ENCODE measurements at regions not wholly inside any gene's neighbourhood (a gene's known extent, or its start where the extent isn't known, plus 50 kb on each side); places are given as distances from the start of the nearest gene placed in this dataset.

- no peak for TF ChIP-seq BRCA1 (IDR thresholded peaks at IDR 0.05; ENCODE audit: low read depth, low read length)
- TF ChIP-seq EED (IDR thresholded peaks at IDR 0.05; ENCODE audit: low read depth): no peak
Observed at GRCh38 chr2:9126540-9126939, 80.1 kb upstream of the ASAP2 start (continued).

GRCh38 chr2:9124231-9124741, 82.3 kb upstream of the ASAP2 start:
- ChIA-PET CTCF (no interaction called here), RAD21 (ENCODE audit: unreplicated experiment) (no interaction called here), SMC1A (ENCODE audit: uncharacterized antibody, unreplicated experiment) (no interaction called here), POLR2A (interaction anchor here (0.5 kb wide), 1 partner anchor 40 kb away, joined by 4 read pairs; no protein-coding TSS in a partner anchor)
- ATAC-seq (no peak), FAIRE-seq (no peak), DNase-seq (ENCODE audit: low read depth, low spot score) (no peak)
- intact Hi-C loops (cut with micrococcal nuclease; ENCODE audit: unreplicated experiment) (no loop called here), in situ Hi-C loops (cut with MboI) (no loop called here)
- Histone ChIP-seq H3K9ac (ENCODE audit: control insufficient read depth, insufficient read depth, low read length) (no peak overlapping the region), H4K20me1 (ENCODE audit: control insufficient read depth, insufficient read depth) (no peaks in the 10 kb centered on the region), H3K9me3 (replicated peaks; ENCODE audit: control insufficient read depth, insufficient read depth, low read length) (no peaks in the 10 kb centered on the region; the same call in 2 of the 3 replicates), H3K4me1 (ENCODE audit: control insufficient read depth, insufficient read depth, low read length) (no peaks in the 10 kb centered on the region), H3K4me3 (no peak overlapping the region), H3K36me3 (ENCODE audit: control insufficient read depth in 2 of 2, insufficient read depth in 2 of 2, low read length in 1 of 2) (no peaks in the 10 kb centered on the region), H2AFZ (ENCODE audit: control insufficient read depth, low read depth, low read length) (no peak overlapping the region), H3K4me2 (ENCODE audit: control insufficient read depth, insufficient read depth) (no peak overlapping the region), H3K27me3 (replicated peaks in 1 of 2; ENCODE audit: control insufficient read depth in 2 of 2, insufficient read depth in 2 of 2, low read length in 1 of 2) (no peaks in the 10 kb centered on the region), H3K79me2 (ENCODE audit: control insufficient read depth, insufficient read depth, low read length) (no peaks in the 10 kb centered on the region), H3K27ac (ENCODE audit: control insufficient read depth, insufficient read depth) (no peak overlapping the region)
- 48% methylated on average over 13 of the region's 14 CpGs for WGBS (ENCODE audit: insufficient coverage, insufficient replicate concordance, low lambda C conversion rate, missing lambda C conversion rate)
- no TSS peak for BruUV-seq (replicated peaks)
- no peak for TF ChIP-seq MTA3 (IDR thresholded peaks at IDR 0.05; ENCODE audit: borderline replicate concordance, low read length)
- no peak for TF ChIP-seq REST (IDR thresholded peaks at IDR 0.05; ENCODE audit: low read depth, low read length)
- no peak for TF ChIP-seq ZBTB4 (CRISPR knock-in tag; IDR thresholded peaks at IDR 0.05)
- no peak for TF ChIP-seq IRF4 (IDR thresholded peaks at IDR 0.05; ENCODE audit: low read depth, low read length)
- no peak for TF ChIP-seq NR2F1 (conservative IDR thresholded peaks at IDR 0.05)
- TF ChIP-seq RELB (IDR thresholded peaks at IDR 0.05; ENCODE audit: low read depth): no peak
- no peak for TF ChIP-seq ZNF217 (IDR thresholded peaks at IDR 0.05)
- TF ChIP-seq GABPA (IDR thresholded peaks at IDR 0.05; ENCODE audit: low read depth): no peak
- no peak for TF ChIP-seq USF2 (IDR thresholded peaks at IDR 0.05; ENCODE audit: borderline replicate concordance, low read depth, low read length)
- TF ChIP-seq NKRF (conservative IDR thresholded peaks at IDR 0.05): no peak
